ENCODE measurements at regions not wholly inside any gene's neighbourhood (a gene's known extent, or its start where the extent isn't known, plus 50 kb on each side); places are given as distances from the start of the nearest gene placed in this dataset.

DNA sequence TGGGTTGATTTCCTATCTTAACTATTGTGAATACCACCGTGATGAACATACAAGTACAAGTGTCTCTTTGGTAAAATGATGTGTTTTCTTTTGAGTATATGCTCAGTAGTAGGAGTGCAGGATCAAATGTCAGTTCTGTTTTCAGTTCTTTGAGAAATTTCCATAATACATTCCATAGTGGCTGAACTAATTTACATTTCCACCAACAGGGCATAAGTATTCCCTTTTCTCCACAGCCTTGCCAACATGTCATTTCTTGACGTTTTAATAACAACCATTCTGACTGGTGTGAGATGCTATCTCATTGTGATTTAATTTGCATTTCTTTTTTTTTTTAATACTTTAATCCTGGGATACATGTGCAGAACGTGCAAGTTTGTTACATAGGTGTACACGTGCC is 268.8 kb downstream of the CENPW start:
- CTCF ChIA-PET, result no interaction called here
- H3K14ac ChIP-seq (replicated peaks; ENCODE audit: low read depth, low read length), result no peak overlapping the region
- no peak overlapping the region for H3K4me3 ChIP-seq (ENCODE audit: insufficient read depth, low read depth, low read length)
- no TSS peak for BruUV-seq (replicated peaks)
- POLR2A ChIA-PET (ENCODE audit: unreplicated experiment), result no interaction called here
- H4K20me1 ChIP-seq (ENCODE audit: insufficient read depth, low read length), result no peaks in the 10 kb centered on the region
- no peaks in the 10 kb centered on the region for H3K4me1 ChIP-seq (ENCODE audit: control insufficient read depth, insufficient read depth, low read length)
- no peak overlapping the region for H3K4ac ChIP-seq (ENCODE audit: low read depth, low read length)
- in situ Hi-C loops (cut with MboI; ENCODE audit: low sequenced_read_pairs), result no loop called here
- no peaks in the 10 kb centered on the region for H3K36me3 ChIP-seq (ENCODE audit: control insufficient read depth, insufficient read depth, low read length)
- no peak for DNase-seq
- no peak overlapping the region for H3K18ac ChIP-seq (ENCODE audit: low read depth, low read length)
- H2AK5ac ChIP-seq (ENCODE audit: low read depth, low read length), result no peak overlapping the region
- intact Hi-C loops (cut with micrococcal nuclease), result no loop called here
- H2BK20ac ChIP-seq (ENCODE audit: low read depth, low read length), result no peak overlapping the region
- H3K56ac ChIP-seq (ENCODE audit: extremely low read depth, insufficient read depth, low read length), result no peak overlapping the region
- no peaks in the 10 kb centered on the region; the same call in 1 of the 2 replicates for H3K9me3 ChIP-seq (ENCODE audit: control insufficient read depth, insufficient read depth, low read length)
- H3K9me1 ChIP-seq (ENCODE audit: insufficient read depth, low read length), result no peaks in the 10 kb centered on the region
- no peaks in the 10 kb centered on the region for H3K27me3 ChIP-seq (ENCODE audit: control insufficient read depth, insufficient read depth, low read length)
- no CpG with 5 or more reads among the region's 4 CpGs for WGBS, 2 experiments (ENCODE audit: extremely low coverage in 2 of 2, insufficient read length in 1 of 2)
- dilution Hi-C loops (cut with HindIII; ENCODE audit: low sequenced_read_pairs, unreplicated experiment), result no loop called here
- no peak overlapping the region for H3K27ac ChIP-seq (ENCODE audit: insufficient read depth, low read length)
- H4K5ac ChIP-seq (ENCODE audit: low read depth, low read length), result no peak overlapping the region
- no peak overlapping the region for H4K8ac ChIP-seq (ENCODE audit: low read depth in 2 of 2, low read length in 2 of 2)
- H4K91ac ChIP-seq (ENCODE audit: insufficient read depth, low read depth, low read length), result no peak overlapping the region
- no peak for ATAC-seq (ENCODE audit: low read depth)
- no peak overlapping the region for H3K23ac ChIP-seq (ENCODE audit: low read depth, low read length)
- no peak overlapping the region for H2BK5ac ChIP-seq (ENCODE audit: low read depth, low read length, poor library complexity, severe bottlenecking)
- no peak overlapping the region for H2AFZ ChIP-seq (replicated peaks; ENCODE audit: low read length, poor library complexity)
- no peak overlapping the region for H2BK15ac ChIP-seq (ENCODE audit: low read depth, low read length)
- H2BK120ac ChIP-seq (ENCODE audit: low read depth, low read length), result no peak overlapping the region
- no peak overlapping the region for H2AK9ac ChIP-seq (replicated peaks; ENCODE audit: low read depth, low read length, poor library complexity)
- H3K79me1 ChIP-seq (ENCODE audit: low read depth in 1 of 2, low read length in 2 of 2), result no peaks in the 10 kb centered on the region
- TF ChIP-seq RCOR1 (IDR thresholded peaks at IDR 0.05; ENCODE audit: insufficient replicate concordance, low read length) (no peak), RFX5 (IDR thresholded peaks at IDR 0.05; ENCODE audit: low read depth, low read length) (no peak), MXI1 (IDR thresholded peaks at IDR 0.05; ENCODE audit: borderline replicate concordance, low read depth, low read length) (no peak), MAZ (IDR thresholded peaks at IDR 0.05; ENCODE audit: borderline replicate concordance, low read depth, low read length) (no peak), NFE2L2 (IDR thresholded peaks at IDR 0.05; ENCODE audit: low read depth, low read length) (no peak), SMC3 (IDR thresholded peaks at IDR 0.05; ENCODE audit: low read depth, low read length) (no peak), RAD21 (IDR thresholded peaks at IDR 0.05; ENCODE audit: low read length) (no peak), POLR2A (IDR thresholded peaks at IDR 0.05; ENCODE audit: low read depth, low read length) (no peak), CEBPB (IDR thresholded peaks at IDR 0.05; ENCODE audit: low read depth, low read length) (no peak), BHLHE40 (IDR thresholded peaks at IDR 0.05; ENCODE audit: low read depth, low read length) (no peak), CHD1 (IDR thresholded peaks at IDR 0.05; ENCODE audit: low read depth, low read length) (no peak), CTCF (conservative IDR thresholded peaks at IDR 0.05; ENCODE audit: low read depth, low read length) (no peak)
- TF ChIP-seq, protein P1, sequence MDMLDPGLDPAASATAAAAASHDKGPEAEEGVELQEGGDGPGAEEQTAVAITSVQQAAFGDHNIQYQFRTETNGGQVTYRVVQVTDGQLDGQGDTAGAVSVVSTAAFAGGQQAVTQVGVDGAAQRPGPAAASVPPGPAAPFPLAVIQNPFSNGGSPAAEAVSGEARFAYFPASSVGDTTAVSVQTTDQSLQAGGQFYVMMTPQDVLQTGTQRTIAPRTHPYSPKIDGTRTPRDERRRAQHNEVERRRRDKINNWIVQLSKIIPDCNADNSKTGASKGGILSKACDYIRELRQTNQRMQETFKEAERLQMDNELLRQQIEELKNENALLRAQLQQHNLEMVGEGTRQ (IDR thresholded peaks at IDR 0.05; ENCODE audit: low read depth, low read length), result no peak
- TF ChIP-seq, protein P2, sequence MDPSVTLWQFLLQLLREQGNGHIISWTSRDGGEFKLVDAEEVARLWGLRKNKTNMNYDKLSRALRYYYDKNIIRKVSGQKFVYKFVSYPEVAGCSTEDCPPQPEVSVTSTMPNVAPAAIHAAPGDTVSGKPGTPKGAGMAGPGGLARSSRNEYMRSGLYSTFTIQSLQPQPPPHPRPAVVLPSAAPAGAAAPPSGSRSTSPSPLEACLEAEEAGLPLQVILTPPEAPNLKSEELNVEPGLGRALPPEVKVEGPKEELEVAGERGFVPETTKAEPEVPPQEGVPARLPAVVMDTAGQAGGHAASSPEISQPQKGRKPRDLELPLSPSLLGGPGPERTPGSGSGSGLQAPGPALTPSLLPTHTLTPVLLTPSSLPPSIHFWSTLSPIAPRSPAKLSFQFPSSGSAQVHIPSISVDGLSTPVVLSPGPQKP (IDR thresholded peaks at IDR 0.05; ENCODE audit: borderline replicate concordance, low read depth, low read length), result no peak
- H3K9ac ChIP-seq (ENCODE audit: low read depth, low read length), result no peak overlapping the region
- no peak overlapping the region for H3K4me2 ChIP-seq (ENCODE audit: low read depth, low read length)
